NCI-H345 treated with DMSO at 0.1 percent for 48 hours (cell line): ENCODE measurements at regions not wholly inside any gene's neighbourhood (a gene's known extent, or its start where the extent isn't known, plus 50 kb on each side); places are given as distances from the start of the nearest gene placed in this dataset.
"Not testable (repeated sequence)": the region's sequence is repeated elsewhere in the genome, so short reads cannot be mapped to it uniquely, and the experiment has no call there.

ENCODE experiments used
- DNase-seq: peaks from one replicate; lab custom pipeline; 2025; ENCODE audit not compliant: unreplicated experiment; lab: John Stamatoyannopoulos, UW

- DNase-seq, result no peak
Observed at GRCh38 chr10:2893158-2893845, 174.0 kb upstream of the PFKP start.

DNA sequence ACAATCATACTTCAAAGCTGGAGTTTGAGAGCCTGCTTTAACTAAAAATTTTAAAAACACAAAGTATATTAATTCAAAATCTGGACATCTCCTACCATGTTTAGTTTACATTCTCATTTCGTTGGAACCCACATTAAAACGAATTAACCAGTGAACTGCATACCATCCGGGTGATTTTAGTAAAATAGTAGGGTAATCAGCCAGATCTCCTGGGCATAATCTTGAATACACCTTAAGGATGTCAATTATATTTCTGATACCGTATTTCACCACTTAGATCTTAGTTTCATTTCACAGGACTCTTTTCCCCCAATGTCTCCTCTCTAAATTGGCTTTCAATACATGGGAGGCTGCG lies 175.6 kb upstream of the PFKP start:
- DNase-seq, result no peak

DNA sequence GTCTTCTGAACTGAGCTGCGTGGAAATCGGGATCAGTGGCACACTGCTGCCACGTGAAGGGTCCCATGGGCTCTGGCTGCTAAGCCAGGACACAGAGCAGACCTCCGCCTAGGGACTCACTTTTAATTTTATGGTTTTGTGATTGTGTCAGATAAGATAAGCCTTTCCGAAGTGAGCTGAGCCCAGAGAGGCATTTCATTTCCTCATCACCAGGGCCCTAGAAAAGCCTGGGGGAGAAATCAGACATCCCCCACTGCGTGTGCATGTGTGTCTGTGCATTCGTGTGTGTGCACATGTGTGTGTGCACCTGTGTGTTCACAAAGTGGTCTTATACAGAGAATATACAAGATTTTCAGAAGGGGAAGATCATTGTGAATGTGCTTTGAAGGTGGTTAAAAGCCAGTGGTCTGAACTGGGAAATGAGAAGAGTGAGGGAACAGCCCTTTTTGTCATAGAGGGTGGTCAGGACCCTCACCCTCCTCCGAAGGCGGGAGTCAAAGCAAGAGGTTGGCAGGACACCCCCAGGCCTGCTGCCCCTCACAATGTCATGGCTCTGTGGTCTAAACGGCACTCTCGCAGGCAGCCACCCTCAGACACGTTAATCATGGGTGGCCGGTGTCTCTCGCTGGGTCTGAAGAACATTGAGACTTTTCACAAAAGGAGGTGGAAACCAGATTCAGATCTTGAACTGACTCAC lies 176.1 kb upstream of the PFKP start:
- DNase-seq, result no peak

DNA sequence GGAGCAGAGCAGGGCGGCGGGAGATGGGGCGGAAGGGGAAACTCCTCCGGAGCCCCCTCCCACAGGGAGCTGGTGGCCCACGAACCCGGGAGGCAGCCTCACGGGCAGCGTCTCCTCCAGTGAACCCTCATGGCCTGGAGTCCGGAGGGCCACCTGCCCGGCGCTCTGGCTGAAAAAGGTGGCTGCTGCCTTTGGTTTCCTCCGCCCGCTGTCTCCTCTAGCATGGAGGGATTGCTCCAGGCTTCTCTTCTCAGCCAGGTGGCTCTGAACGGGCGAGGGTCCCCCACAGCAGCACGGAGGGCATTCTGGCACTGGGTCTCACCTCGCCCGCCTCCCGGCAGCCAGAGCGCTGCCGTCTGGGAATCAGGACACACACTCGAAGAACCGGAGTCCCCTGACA lies 177.3 kb upstream of the PFKP start:
- no peak for DNase-seq

- DNase-seq, result no peak
Observed at GRCh38 chr10:2888403-2889004, 178.8 kb upstream of the PFKP start.

- no peak for DNase-seq
Observed at GRCh38 chr10:2887391-2888070, 179.8 kb upstream of the PFKP start.

GRCh38 chr10:2886662-2887061 lies 180.7 kb upstream of the PFKP start:
- no peak for DNase-seq

GRCh38 chr10:2885288-2886278 lies 181.8 kb upstream of the PFKP start:
- no peak for DNase-seq

DNA sequence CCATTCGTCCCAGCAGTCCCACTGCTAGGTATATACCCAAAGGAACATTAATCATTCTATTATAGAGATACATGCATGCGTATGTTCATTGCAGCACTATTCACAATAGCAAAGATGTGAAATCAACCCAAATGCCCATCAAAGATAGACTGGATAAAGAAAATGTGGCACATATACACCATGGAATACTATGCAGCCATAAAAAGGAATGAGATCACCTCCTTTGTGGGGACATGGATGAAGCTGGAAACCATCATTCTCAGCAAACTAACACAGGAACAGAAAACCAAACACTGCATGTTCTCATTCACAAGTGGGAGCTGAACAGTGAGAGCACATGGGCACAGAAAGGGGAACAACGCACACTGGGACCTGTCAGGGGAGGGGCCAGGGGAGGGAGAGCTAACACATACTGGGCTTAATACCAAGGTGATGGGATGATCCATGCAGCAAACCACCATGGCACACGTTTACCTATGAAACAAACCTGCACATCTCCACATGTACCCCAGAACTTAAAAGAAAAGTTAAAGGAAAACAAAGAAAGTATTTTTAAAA lies 183.3 kb upstream of the PFKP start:
- not testable (repeated sequence) for DNase-seq

DNA sequence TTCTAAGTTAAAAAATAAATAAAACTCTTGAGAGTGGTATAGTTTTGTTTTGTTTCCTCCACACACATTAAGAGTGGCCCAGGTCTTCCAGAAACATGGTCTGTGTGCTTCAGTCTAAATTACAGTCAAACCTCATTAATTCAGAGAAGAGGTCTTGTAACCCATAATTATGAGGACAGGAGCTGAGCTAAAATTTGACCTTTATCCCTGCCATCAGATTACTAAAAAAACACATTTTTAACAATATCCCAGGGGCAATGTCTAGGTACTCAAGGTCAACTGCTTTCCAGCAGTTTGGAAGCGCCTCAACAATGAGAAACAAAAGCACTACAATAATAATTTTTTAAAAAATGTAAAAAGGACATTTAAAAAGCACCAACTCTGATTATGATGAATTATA lies 184.1 kb upstream of the PFKP start:
- DNase-seq, result no peak

GRCh38 chr10:2882628-2883027 lies 184.7 kb upstream of the PFKP start:
- DNase-seq, result no peak

DNA sequence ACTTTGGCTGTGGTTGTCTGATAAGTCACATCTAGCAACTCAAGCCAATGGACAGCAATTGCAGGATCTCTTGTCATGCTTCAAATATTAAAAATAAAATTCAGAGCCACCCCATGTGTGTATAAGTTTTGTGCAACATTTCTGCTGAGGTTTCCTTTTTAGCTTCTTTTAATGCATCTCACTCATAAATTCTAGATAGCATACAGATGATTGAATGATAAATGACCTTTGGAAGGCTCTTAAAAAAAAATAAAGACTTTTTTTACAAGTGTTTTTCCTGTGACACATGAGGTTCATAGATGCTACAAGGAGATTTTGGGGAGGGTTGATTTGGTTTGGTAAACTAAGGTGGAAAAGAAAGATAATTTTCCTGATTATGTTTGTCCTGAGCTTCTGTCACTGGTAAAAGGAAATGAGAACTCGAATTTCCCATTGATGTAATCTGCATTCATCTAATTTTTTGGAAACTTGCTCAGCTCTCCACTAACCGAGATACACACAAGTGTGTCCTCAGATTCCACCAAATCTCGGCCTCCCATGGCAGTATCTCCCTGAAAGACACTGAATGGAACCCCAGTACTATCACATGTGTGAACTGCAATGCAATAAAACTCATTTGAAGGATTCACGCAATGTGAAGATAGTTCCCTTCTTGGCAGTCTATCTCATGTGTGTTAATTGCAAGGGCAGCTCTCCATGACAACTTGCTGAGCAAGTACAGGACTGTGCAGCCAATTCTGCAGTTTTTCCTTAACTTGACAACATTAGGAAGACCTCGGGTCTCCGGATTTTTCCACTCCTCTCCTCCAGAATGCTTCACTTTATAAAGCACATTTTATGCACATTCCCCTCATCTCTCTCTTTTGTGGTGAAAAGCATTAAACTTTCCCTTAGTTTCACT lies 185.4 kb upstream of the PFKP start:
- no peak for DNase-seq

- not testable (repeated sequence) for DNase-seq
Observed at GRCh38 chr10:2880050-2880449, 187.3 kb upstream of the PFKP start.

DNA sequence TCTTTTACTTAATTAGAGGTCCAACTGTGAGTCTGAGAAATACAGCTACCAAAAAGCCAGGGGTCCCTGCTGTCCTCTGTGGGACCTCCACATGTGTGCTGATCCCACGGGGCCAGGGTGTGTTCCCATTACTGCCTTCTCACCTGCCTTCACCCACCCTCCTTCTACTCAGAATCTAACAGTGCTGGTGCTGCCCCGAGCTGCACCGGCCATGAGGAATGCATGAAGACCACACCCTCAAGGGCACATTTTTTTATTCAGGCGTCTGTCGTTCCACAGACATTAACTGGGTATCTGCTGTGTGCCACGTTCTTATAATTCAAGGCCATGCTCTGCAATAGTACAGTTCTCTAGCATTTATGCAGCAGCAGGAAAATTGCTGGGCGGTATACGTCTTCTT lies 188.5 kb upstream of the PFKP start:
- DNase-seq, result no peak

- DNase-seq, result no peak
Observed at GRCh38 chr10:2876032-2876431, 191.3 kb upstream of the PFKP start.

- no peak for DNase-seq
Observed at GRCh38 chr10:2874963-2875362, 192.4 kb upstream of the PFKP start.

- DNase-seq, result no peak
Observed at GRCh38 chr10:2873769-2874168, 193.6 kb upstream of the PFKP start.

GRCh38 chr10:2871673-2872219 lies 195.6 kb upstream of the PFKP start:
- DNase-seq, result no peak

- no peak for DNase-seq
Observed at GRCh38 chr10:2870654-2871053, 196.7 kb upstream of the PFKP start.
